DOHH2 (cell line): ENCODE measurements at regions not wholly inside any gene's neighbourhood (a gene's known extent, or its start where the extent isn't known, plus 50 kb on each side); places are given as distances from the start of the nearest gene placed in this dataset.

ENCODE experiments used
- H3F3A ChIP-seq: fragments of 200-600 bp; sonication (generic), shearing (Covaris generic); 2 replicates; pipeline ENCODE4 v1.6.0; 2016; ENCODE audit warnings: antibody characterized with exemption, mild to moderate bottlenecking; ENCODE audit not compliant: control insufficient read depth, insufficient read depth
- H3K27ac ChIP-seq: fragments of 200-600 bp; sonication (generic); 2 replicates; pipeline ENCODE4 v1.5.1; 2014; ENCODE audit warnings: low read depth, mild to moderate bottlenecking, low read length, moderate library complexity
- H3K27me3 ChIP-seq: fragments of 200-600 bp; sonication (generic); 2 replicates; pipeline ENCODE4 v1.6.1; 2014; ENCODE audit warnings: mild to moderate bottlenecking, low read length, mixed read lengths; ENCODE audit not compliant: control insufficient read depth
- H3K36me3 ChIP-seq: fragments of 200-600 bp; sonication (generic); 2 replicates; pipeline ENCODE4 v1.6.1; 2014; ENCODE audit warnings: mild to moderate bottlenecking, low read length, moderate library complexity, mixed read lengths; ENCODE audit not compliant: control insufficient read depth
- H3K4me1 ChIP-seq: fragments of 200-600 bp; sonication (generic); 2 replicates; pipeline ENCODE4 v1.6.1; 2014; ENCODE audit warnings: mild to moderate bottlenecking, low read length, mixed read lengths; ENCODE audit not compliant: control insufficient read depth
- H3K4me2 ChIP-seq: fragments of 200-600 bp; sonication (generic); 2 replicates; pipeline ENCODE4 v1.6.0; 2014; ENCODE audit warnings: mild to moderate bottlenecking, low read length, moderate library complexity
- H3K4me3 ChIP-seq: fragments of 200-600 bp; sonication (generic); 2 replicates; pipeline ENCODE4 v1.5.1; 2014; ENCODE audit warnings: mild to moderate bottlenecking, low read length, mixed read lengths
- H3K79me2 ChIP-seq: fragments of 200-600 bp; sonication (generic); 2 replicates; pipeline ENCODE4 v1.6.1; 2014; ENCODE audit warnings: mild to moderate bottlenecking, low read length, mixed read lengths; ENCODE audit not compliant: control insufficient read depth
- H3K9me2 ChIP-seq: fragments of 200-600 bp; sonication (generic); replicated peaks from 2 replicates; pipeline ENCODE4 v1.6.1; 2014; ENCODE audit warnings: mild to moderate bottlenecking, low read length, mixed read lengths; ENCODE audit not compliant: control insufficient read depth
- H3K9me3 ChIP-seq: fragments of 200-600 bp; sonication (generic); 2 replicates; pipeline ENCODE4 v1.6.1; 2014; ENCODE audit warnings: antibody characterized with exemption, low read length, mixed read lengths; ENCODE audit not compliant: control insufficient read depth, insufficient read depth
- H4K20me1 ChIP-seq: fragments of 200-600 bp; sonication (generic); 2 replicates; pipeline ENCODE4 v1.6.0; 2014; ENCODE audit warnings: low read depth, mild to moderate bottlenecking, antibody characterized with exemption, low read length, moderate library complexity; ENCODE audit not compliant: control insufficient read depth, insufficient read depth
- EZH2phosphoT487 ChIP-seq: fragments of 200-600 bp; sonication (generic); IDR thresholded peaks from 2 replicates; pipeline ENCODE4 v1.6.1; 2017; ENCODE audit warnings: borderline replicate concordance, mild to moderate bottlenecking, antibody characterized with exemption, low read length, moderate library complexity, mixed read lengths
- TF ChIP-seq, protein P1 (sequence below): fragments of 200-600 bp; sonication (generic); IDR thresholded peaks from one replicate; pipeline ENCODE4 v1.5.1; 2014; ENCODE audit warnings: antibody characterized with exemption, mild to moderate bottlenecking, low read depth, low read length; ENCODE audit not compliant: poor library complexity, severe bottlenecking

DNA sequence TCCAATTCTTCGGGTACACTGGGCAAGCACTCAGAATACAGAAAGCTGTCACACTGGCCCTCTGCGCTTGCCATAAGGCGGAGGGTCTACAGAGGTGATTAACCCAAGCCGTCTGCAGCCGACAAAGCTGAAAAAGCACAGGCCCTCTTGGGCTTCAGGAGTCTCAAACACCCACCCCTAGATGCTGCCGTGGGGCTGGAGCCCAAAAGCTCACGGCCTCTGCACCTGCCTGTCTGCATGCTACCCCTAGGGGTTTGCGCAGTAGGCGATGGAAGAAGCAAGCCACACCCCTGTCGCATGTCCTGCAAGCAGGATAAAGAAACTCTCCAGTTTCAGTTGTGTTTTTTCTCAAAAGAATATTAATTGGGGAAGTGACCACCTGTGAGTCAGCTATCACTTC lies 118.8 kb upstream of the PLEKHA5 start:
- no peak overlapping the region for H3K27ac ChIP-seq
- no peaks in the 10 kb centered on the region for H3K79me2 ChIP-seq
- H3K4me2 ChIP-seq: no peak overlapping the region
- H3K36me3 ChIP-seq: no peaks in the 10 kb centered on the region
- H3K4me1 ChIP-seq: no peaks in the 10 kb centered on the region
- H3F3A ChIP-seq: no peaks in the 10 kb centered on the region
- TF ChIP-seq, protein P1, sequence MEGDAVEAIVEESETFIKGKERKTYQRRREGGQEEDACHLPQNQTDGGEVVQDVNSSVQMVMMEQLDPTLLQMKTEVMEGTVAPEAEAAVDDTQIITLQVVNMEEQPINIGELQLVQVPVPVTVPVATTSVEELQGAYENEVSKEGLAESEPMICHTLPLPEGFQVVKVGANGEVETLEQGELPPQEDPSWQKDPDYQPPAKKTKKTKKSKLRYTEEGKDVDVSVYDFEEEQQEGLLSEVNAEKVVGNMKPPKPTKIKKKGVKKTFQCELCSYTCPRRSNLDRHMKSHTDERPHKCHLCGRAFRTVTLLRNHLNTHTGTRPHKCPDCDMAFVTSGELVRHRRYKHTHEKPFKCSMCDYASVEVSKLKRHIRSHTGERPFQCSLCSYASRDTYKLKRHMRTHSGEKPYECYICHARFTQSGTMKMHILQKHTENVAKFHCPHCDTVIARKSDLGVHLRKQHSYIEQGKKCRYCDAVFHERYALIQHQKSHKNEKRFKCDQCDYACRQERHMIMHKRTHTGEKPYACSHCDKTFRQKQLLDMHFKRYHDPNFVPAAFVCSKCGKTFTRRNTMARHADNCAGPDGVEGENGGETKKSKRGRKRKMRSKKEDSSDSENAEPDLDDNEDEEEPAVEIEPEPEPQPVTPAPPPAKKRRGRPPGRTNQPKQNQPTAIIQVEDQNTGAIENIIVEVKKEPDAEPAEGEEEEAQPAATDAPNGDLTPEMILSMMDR: no peak
- TF ChIP-seq EZH2phosphoT487: no peak
- H3K9me3 ChIP-seq: no peaks in the 10 kb centered on the region
- no peaks in the 10 kb centered on the region for H3K27me3 ChIP-seq
- no peaks in the 10 kb centered on the region for H4K20me1 ChIP-seq
- H3K4me3 ChIP-seq: no peak overlapping the region
- H3K9me2 ChIP-seq: no peaks in the 10 kb centered on the region

DNA sequence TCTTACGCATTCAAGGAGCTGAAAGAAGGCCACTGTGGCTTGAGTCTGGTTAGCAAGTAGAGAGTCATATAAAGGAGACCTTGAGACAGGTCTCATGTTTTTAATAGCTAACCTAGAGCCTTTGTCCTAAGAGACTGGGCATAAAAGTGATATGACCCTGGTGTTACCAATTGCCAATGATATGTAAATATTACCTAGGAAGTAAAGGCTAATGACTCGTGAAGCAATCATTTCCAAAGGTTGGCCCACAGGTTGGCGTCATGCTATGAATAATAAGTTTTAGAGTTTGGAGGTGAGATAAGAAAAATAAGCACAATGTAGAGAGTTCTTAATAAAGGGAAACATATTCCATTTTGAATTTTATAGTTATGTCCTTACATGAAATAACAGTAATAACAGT lies 116.6 kb upstream of the PLEKHA5 start:
- Histone ChIP-seq H3K79me2 (no peaks in the 10 kb centered on the region), H3K27ac (no peak overlapping the region)

DNA sequence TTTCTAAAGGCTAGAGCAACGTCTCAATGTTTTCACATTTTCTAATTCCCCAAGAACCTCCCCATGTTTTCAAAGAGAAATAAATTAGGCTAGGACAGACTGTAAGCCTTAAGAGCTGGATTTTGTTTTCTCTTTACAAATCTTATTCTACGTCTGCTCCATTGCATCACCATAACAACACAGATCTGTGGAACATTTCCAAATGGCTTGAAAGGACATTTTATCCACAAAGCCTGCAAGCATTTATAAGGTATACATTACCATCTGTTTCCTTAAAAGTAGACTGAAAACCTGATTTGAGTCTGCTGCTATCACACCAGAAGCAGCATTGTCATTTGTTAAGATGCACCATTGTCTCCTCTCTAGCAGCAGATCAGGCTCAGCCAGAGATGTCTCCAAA lies 115.3 kb upstream of the PLEKHA5 start:
- H3K36me3 ChIP-seq: no peaks in the 10 kb centered on the region
- H4K20me1 ChIP-seq: no peaks in the 10 kb centered on the region
- H3F3A ChIP-seq: no peaks in the 10 kb centered on the region
- H3K4me2 ChIP-seq: no peak overlapping the region
- no peaks in the 10 kb centered on the region for H3K9me3 ChIP-seq
- H3K4me1 ChIP-seq: no peaks in the 10 kb centered on the region
- no peak overlapping the region for H3K4me3 ChIP-seq
- no peaks in the 10 kb centered on the region for H3K79me2 ChIP-seq
- no peaks in the 10 kb centered on the region for H3K9me2 ChIP-seq
- no peak for TF ChIP-seq EZH2phosphoT487
- TF ChIP-seq, protein P1: no peak
- H3K27me3 ChIP-seq: no peaks in the 10 kb centered on the region
- H3K27ac ChIP-seq: no peak overlapping the region

More for the DNA sequence above, 116.6 kb upstream of the PLEKHA5 start:
- Histone ChIP-seq H3K27me3 (no peaks in the 10 kb centered on the region), H3K9me2 (no peaks in the 10 kb centered on the region), H3K4me1 (no peaks in the 10 kb centered on the region), H3F3A (no peaks in the 10 kb centered on the region), H3K4me2 (no peak overlapping the region), H4K20me1 (no peaks in the 10 kb centered on the region), H3K9me3 (no peaks in the 10 kb centered on the region), H3K36me3 (no peaks in the 10 kb centered on the region), H3K4me3 (no peak overlapping the region)
- no peak for TF ChIP-seq EZH2phosphoT487
- TF ChIP-seq, protein P1: no peak

DNA sequence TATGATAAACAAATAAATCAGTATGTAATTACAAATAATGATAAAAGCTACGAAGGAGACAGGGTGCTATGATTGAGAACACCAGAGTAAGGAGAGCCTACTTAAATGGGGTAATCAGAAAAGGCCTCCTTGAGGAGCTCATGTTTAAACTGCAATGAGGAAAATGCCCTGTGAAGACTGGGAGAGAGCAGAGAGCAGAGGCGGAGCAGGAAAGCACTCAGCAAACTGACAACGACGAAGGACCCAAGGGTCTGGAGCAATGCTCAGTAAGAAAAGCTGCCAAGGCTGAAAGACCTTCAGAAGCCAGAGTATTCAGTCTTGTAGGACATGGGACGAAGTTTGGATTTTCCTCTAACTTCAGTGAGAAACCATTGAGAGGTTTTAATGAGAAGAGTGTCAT lies 114.2 kb upstream of the PLEKHA5 start:
- Histone ChIP-seq H3K4me2 (no peak overlapping the region), H3K27me3 (no peaks in the 10 kb centered on the region), H3K79me2 (no peaks in the 10 kb centered on the region), H3K4me1 (no peaks in the 10 kb centered on the region), H3F3A (no peaks in the 10 kb centered on the region), H3K36me3 (no peaks in the 10 kb centered on the region), H3K4me3 (no peak overlapping the region), H3K9me3 (no peaks in the 10 kb centered on the region), H4K20me1 (no peaks in the 10 kb centered on the region), H3K27ac (no peak overlapping the region), H3K9me2 (no peaks in the 10 kb centered on the region)
- no peak for TF ChIP-seq EZH2phosphoT487
- TF ChIP-seq, protein P1: no peak
